ENCODE measurements at regions not wholly inside any gene's neighbourhood (a gene's known extent, or its start where the extent isn't known, plus 50 kb on each side); places are given as distances from the start of the nearest gene placed in this dataset.

DNA sequence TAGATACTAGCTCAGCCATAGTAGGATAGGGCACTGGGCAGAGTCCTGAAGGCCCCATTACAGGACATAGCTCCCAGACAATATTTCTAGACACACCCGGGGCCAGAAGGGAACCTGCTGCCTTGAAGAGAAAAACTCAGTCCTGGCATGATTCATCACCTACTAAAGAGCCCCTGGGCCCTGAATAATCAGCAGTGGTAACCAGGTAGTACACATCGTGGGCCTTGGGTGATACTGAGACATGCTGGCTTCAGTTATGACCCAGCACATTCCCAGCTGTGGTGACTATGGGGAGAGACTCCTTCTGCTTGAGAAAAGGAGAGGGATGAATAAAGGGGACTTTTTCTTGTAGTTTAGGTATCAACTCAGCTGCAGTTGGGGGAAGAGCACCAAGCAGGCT, 104.3 kb upstream of the STK26 start (continued):
- TF ChIP-seq REST (IDR thresholded peaks at IDR 0.05) (no peak), SP1 (IDR thresholded peaks at IDR 0.05) (no peak), RAD21 (IDR thresholded peaks at IDR 0.05) (no peak)

- Histone ChIP-seq H3K36me3 (ENCODE audit: control insufficient read depth in 4 of 4, insufficient read depth in 3 of 4, low read depth in 1 of 4, low read length in 3 of 4) (no peaks in the 10 kb centered on the region), H3K9me3 (ENCODE audit: control insufficient read depth in 4 of 4, low read length in 3 of 4) (no peaks in the 10 kb centered on the region), H3K27me3 (ENCODE audit: control insufficient read depth in 4 of 4, insufficient read depth in 4 of 4, low read length in 3 of 4) (peaks cover 0 to 4% (median 0%) of the 10 kb centered on the region in 4 donors), H3K4me1 (ENCODE audit: control insufficient read depth in 4 of 4, insufficient read depth in 4 of 4, low read length in 3 of 4) (no peaks in the 10 kb centered on the region), H3K27ac (ENCODE audit: low read depth in 1 of 2, low read length in 2 of 2) (no peak overlapping the region), H3K4me3 (ENCODE audit: low read depth in 1 of 3, low read length in 3 of 3) (no peak overlapping the region), H3K9ac (ENCODE audit: low read depth in 1 of 2, low read length in 2 of 2) (no peak overlapping the region)
- peak; percentile 44 for DNase-seq (ENCODE audit: low spot score)
- no peak for TF ChIP-seq FOXA1 (IDR thresholded peaks at IDR 0.05)
- 90% methylated on average over 5 of the region's 5 CpGs for WGBS
Observed at GRCh38 chrX:131923614-131924250, 99.4 kb upstream of the STK26 start.

DNA sequence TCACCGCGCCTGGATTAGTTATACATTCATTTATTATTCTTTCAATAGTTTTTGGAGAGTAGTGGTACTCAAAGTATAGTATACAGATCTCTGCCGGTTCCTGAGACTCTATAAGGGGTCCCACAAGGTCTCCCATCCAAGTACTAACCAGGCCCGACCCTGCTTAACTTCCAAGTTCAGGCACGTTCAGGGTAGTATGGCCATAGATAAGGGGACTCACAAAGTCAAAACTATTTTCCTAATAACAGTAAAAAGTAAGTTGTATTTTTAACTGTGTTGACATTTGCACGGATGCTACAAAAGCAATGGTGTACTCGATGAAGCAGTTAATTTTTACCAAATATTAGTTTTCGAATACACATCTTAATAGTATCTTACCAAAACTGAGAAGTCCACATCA, 84.4 kb upstream of the STK26 start:
- Histone ChIP-seq H3K9me3 (ENCODE audit: control insufficient read depth in 4 of 4, low read length in 3 of 4) (no peaks in the 10 kb centered on the region), H3K27ac (ENCODE audit: low read depth in 1 of 2, low read length in 2 of 2) (no peak overlapping the region), H3K27me3 (ENCODE audit: control insufficient read depth in 4 of 4, insufficient read depth in 4 of 4, low read length in 3 of 4) (no peaks in the 10 kb centered on the region), H3K36me3 (ENCODE audit: control insufficient read depth in 4 of 4, insufficient read depth in 3 of 4, low read depth in 1 of 4, low read length in 3 of 4) (no peaks in the 10 kb centered on the region), H3K4me3 (ENCODE audit: low read depth in 1 of 3, low read length in 3 of 3) (no peak overlapping the region), H3K9ac (ENCODE audit: low read depth in 1 of 2, low read length in 2 of 2) (no peak overlapping the region), H3K4me1 (ENCODE audit: control insufficient read depth in 4 of 4, insufficient read depth in 4 of 4, low read length in 3 of 4) (no peaks in the 10 kb centered on the region)
- WGBS = 90% methylated on average over 8 of the region's 8 CpGs
- DNase-seq (ENCODE audit: low spot score) = peak; percentile 44
- TF ChIP-seq, protein P1, sequence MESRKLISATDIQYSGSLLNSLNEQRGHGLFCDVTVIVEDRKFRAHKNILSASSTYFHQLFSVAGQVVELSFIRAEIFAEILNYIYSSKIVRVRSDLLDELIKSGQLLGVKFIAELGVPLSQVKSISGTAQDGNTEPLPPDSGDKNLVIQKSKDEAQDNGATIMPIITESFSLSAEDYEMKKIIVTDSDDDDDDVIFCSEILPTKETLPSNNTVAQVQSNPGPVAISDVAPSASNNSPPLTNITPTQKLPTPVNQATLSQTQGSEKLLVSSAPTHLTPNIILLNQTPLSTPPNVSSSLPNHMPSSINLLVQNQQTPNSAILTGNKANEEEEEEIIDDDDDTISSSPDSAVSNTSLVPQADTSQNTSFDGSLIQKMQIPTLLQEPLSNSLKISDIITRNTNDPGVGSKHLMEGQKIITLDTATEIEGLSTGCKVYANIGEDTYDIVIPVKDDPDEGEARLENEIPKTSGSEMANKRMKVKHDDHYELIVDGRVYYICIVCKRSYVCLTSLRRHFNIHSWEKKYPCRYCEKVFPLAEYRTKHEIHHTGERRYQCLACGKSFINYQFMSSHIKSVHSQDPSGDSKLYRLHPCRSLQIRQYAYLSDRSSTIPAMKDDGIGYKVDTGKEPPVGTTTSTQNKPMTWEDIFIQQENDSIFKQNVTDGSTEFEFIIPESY (IDR thresholded peaks at IDR 0.05) = no peak
- TF ChIP-seq EGR1 (IDR thresholded peaks at IDR 0.05; ENCODE audit: low read depth in 2 of 2) (no peak), RXRA (IDR thresholded peaks at IDR 0.05) (no peak), JUND (IDR thresholded peaks at IDR 0.05) (no peak), FOXA1 (IDR thresholded peaks at IDR 0.05) (no peak), TAF1 (conservative IDR thresholded peaks at IDR 0.05) (no peak), RAD21 (IDR thresholded peaks at IDR 0.05) (no peak), NR2F2 (IDR thresholded peaks at IDR 0.05) (no peak), HNF4G (IDR thresholded peaks at IDR 0.05) (no peak), ATF3 (IDR thresholded peaks at IDR 0.05) (no peak), SP1 (IDR thresholded peaks at IDR 0.05) (no peak), CTCF (IDR thresholded peaks at IDR 0.05; ENCODE audit: low read depth, low read length, missing input control) (no peak)

Measured in liver (tissue), 8 donors.